ENCODE measurements at regions not wholly inside any gene's neighbourhood (a gene's known extent, or its start where the extent isn't known, plus 50 kb on each side); places are given as distances from the start of the nearest gene placed in this dataset.

- WGBS: 89% methylated on average over 2 of the region's 2 CpGs
- Histone ChIP-seq H3K9me3 (ENCODE audit: control insufficient read depth in 2 of 2, insufficient read depth in 1 of 2, low read length in 1 of 2) (no peaks in the 10 kb centered on the region), H3K27ac (ENCODE audit: low read depth in 1 of 2, low read length in 1 of 2) (no peak overlapping the region), H3K4me1 (ENCODE audit: control insufficient read depth in 2 of 2, insufficient read depth in 2 of 2, low read length in 2 of 2) (no peaks in the 10 kb centered on the region), H3K4me3 (ENCODE audit: low read length in 2 of 2) (no peak overlapping the region), H3K36me3 (ENCODE audit: control insufficient read depth in 2 of 2, insufficient read depth in 2 of 2, low read length in 1 of 2) (no peaks in the 10 kb centered on the region), H3K27me3 (ENCODE audit: control insufficient read depth in 2 of 2, insufficient read depth in 1 of 2, low read length in 1 of 2) (no peaks in the 10 kb centered on the region)
- DNase-seq (ENCODE audit: low read depth in 6 of 9, low spot score in 9 of 9): no peak
These were observed 137.5 kb upstream of the INPP4B start for GRCh38 chr4:142983589-142983988.

- 69% methylated on average over 3 of the region's 3 CpGs for WGBS
- no peaks in the 10 kb centered on the region for H3K27me3 ChIP-seq (ENCODE audit: control insufficient read depth in 2 of 2, insufficient read depth in 1 of 2, low read length in 1 of 2)
- H3K9me3 ChIP-seq (ENCODE audit: control insufficient read depth in 2 of 2, insufficient read depth in 1 of 2, low read length in 1 of 2): no peaks in the 10 kb centered on the region
- no peak overlapping the region for H3K27ac ChIP-seq (ENCODE audit: low read depth in 1 of 2, low read length in 1 of 2)
- H3K4me3 ChIP-seq (ENCODE audit: low read length in 2 of 2): no peak overlapping the region
- H3K36me3 ChIP-seq (ENCODE audit: control insufficient read depth in 2 of 2, insufficient read depth in 2 of 2, low read length in 1 of 2): no peaks in the 10 kb centered on the region
- DNase-seq (ENCODE audit: low read depth in 6 of 9, low spot score in 9 of 9): no peak
- H3K4me1 ChIP-seq (ENCODE audit: control insufficient read depth in 2 of 2, insufficient read depth in 2 of 2, low read length in 2 of 2): no peaks in the 10 kb centered on the region
These were observed 138.9 kb upstream of the INPP4B start for GRCh38 chr4:142984871-142985585.

DNA sequence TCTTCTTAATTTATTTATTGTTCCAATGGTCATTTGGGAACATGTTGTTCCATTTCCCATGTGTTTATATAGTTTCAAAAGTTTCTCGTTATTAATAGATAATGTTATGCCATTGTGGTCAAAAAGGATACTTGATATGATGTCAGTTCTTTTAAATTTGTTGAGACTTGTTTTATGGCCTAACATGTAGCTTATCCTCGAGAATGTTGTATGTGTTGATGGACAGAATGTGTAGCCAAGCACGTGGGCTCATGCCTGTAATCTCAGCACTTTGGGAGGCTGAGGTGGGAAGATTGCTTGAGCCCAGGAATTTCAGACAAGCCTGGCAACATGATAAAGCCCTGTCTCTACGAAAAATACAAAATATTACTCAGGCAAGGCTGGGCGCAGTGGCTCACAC lies 168.5 kb upstream of the USP38 start:
- no peaks in the 10 kb centered on the region for H3K36me3 ChIP-seq (ENCODE audit: control insufficient read depth in 2 of 2, insufficient read depth in 2 of 2, low read length in 1 of 2)
- WGBS: 69% methylated on average over 5 of the region's 5 CpGs
- no peaks in the 10 kb centered on the region for H3K27me3 ChIP-seq (ENCODE audit: control insufficient read depth in 2 of 2, insufficient read depth in 1 of 2, low read length in 1 of 2)
- no peak for DNase-seq (ENCODE audit: low read depth in 6 of 9, low spot score in 9 of 9)
- H3K27ac ChIP-seq (ENCODE audit: low read depth in 1 of 2, low read length in 1 of 2): no peak overlapping the region
- no peaks in the 10 kb centered on the region for H3K9me3 ChIP-seq (ENCODE audit: control insufficient read depth in 2 of 2, insufficient read depth in 1 of 2, low read length in 1 of 2)
- H3K4me3 ChIP-seq (ENCODE audit: low read length in 2 of 2): no peak overlapping the region
- H3K4me1 ChIP-seq (ENCODE audit: control insufficient read depth in 2 of 2, insufficient read depth in 2 of 2, low read length in 2 of 2): no peaks in the 10 kb centered on the region

- 77% methylated on average over 3 of the region's 3 CpGs for WGBS
- Histone ChIP-seq H3K27ac (ENCODE audit: low read depth in 1 of 2, low read length in 1 of 2) (no peak overlapping the region), H3K9me3 (ENCODE audit: control insufficient read depth in 2 of 2, insufficient read depth in 1 of 2, low read length in 1 of 2) (no peaks in the 10 kb centered on the region), H3K36me3 (ENCODE audit: control insufficient read depth in 2 of 2, insufficient read depth in 2 of 2, low read length in 1 of 2) (no peaks in the 10 kb centered on the region), H3K4me3 (ENCODE audit: low read length in 2 of 2) (no peak overlapping the region), H3K4me1 (ENCODE audit: control insufficient read depth in 2 of 2, insufficient read depth in 2 of 2, low read length in 2 of 2) (no peaks in the 10 kb centered on the region), H3K27me3 (ENCODE audit: control insufficient read depth in 2 of 2, insufficient read depth in 1 of 2, low read length in 1 of 2) (no peaks in the 10 kb centered on the region)
- DNase-seq (ENCODE audit: low read depth in 6 of 9, low spot score in 9 of 9): no peak
These were observed 167.5 kb upstream of the USP38 start for GRCh38 chr4:143017210-143017609.

GRCh38 chr4:143019351-143019750 lies 165.4 kb upstream of the USP38 start:
- Histone ChIP-seq H3K4me3 (ENCODE audit: low read length in 2 of 2) (no peak overlapping the region), H3K27ac (ENCODE audit: low read depth in 1 of 2, low read length in 1 of 2) (no peak overlapping the region), H3K27me3 (ENCODE audit: control insufficient read depth in 2 of 2, insufficient read depth in 1 of 2, low read length in 1 of 2) (no peaks in the 10 kb centered on the region), H3K9me3 (ENCODE audit: control insufficient read depth in 2 of 2, insufficient read depth in 1 of 2, low read length in 1 of 2) (no peaks in the 10 kb centered on the region), H3K36me3 (ENCODE audit: control insufficient read depth in 2 of 2, insufficient read depth in 2 of 2, low read length in 1 of 2) (no peaks in the 10 kb centered on the region), H3K4me1 (ENCODE audit: control insufficient read depth in 2 of 2, insufficient read depth in 2 of 2, low read length in 2 of 2) (no peaks in the 10 kb centered on the region)
- 98% methylated on average over 4 of the region's 4 CpGs for WGBS
- no peak for DNase-seq (ENCODE audit: low read depth in 6 of 9, low spot score in 9 of 9)

DNA sequence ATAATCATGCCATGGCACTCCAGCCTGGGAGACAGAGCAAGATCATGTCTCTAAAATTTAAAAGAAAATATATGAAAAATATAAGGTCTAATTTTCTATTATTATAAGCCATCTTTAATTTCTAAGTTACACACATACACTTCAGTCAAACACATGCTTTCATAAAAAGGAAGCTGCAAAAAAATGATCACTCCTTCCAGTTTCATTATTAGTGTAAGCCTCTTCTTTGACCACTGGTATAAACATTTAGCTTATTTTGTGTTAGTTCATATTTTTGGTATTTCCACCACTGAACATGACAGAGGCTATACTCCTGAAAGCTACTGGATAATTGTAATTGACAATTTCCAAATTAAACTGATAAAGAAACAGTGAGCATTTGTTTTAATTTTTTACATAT lies 163.3 kb upstream of the USP38 start:
- Histone ChIP-seq H3K4me3 (ENCODE audit: low read length in 2 of 2) (no peak overlapping the region), H3K27ac (ENCODE audit: low read depth in 1 of 2, low read length in 1 of 2) (no peak overlapping the region), H3K4me1 (ENCODE audit: control insufficient read depth in 2 of 2, insufficient read depth in 2 of 2, low read length in 2 of 2) (no peaks in the 10 kb centered on the region), H3K27me3 (ENCODE audit: control insufficient read depth in 2 of 2, insufficient read depth in 1 of 2, low read length in 1 of 2) (no peaks in the 10 kb centered on the region), H3K9me3 (ENCODE audit: control insufficient read depth in 2 of 2, insufficient read depth in 1 of 2, low read length in 1 of 2) (no peaks in the 10 kb centered on the region), H3K36me3 (ENCODE audit: control insufficient read depth in 2 of 2, insufficient read depth in 2 of 2, low read length in 1 of 2) (no peaks in the 10 kb centered on the region)
- no peak for DNase-seq (ENCODE audit: low read depth in 6 of 9, low spot score in 9 of 9)

- H3K4me1 ChIP-seq (ENCODE audit: control insufficient read depth in 2 of 2, insufficient read depth in 2 of 2, low read length in 2 of 2): no peaks in the 10 kb centered on the region
- no peaks in the 10 kb centered on the region for H3K9me3 ChIP-seq (ENCODE audit: control insufficient read depth in 2 of 2, insufficient read depth in 1 of 2, low read length in 1 of 2)
- no peak for DNase-seq (ENCODE audit: low read depth in 6 of 9, low spot score in 9 of 9)
These were observed 161.3 kb upstream of the USP38 start for GRCh38 chr4:143023239-143023918.

DNA sequence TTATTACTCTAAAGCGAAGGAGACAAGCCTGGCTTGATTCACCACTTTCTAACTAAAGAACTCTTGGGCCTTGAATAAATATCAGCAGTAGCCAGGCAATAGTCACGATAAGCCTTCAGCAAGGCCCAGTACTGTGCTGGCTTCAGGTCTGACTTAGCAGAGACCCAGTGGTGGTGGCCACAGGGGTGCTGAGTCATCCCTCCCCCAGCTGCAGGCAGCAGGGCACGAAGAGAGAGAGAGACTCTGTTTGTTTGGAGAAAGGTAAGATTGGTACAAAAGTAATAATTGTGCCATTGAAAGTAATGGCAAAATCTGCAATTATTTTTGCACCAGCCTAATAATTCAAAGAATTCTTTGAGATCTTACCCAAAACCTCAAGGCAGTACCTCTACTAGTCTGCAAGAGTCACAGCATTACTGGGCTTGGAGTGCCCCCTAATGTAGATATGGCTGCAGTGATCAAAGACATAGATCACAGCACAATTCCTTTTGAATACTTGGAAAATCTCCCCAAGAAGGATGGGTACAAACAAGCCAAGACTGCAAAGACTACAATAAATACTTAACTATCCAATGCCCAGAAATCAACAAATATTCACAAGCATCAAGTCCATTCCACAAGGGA lies 159.5 kb upstream of the USP38 start:
- Histone ChIP-seq H3K27me3 (ENCODE audit: control insufficient read depth in 2 of 2, insufficient read depth in 1 of 2, low read length in 1 of 2) (no peaks in the 10 kb centered on the region), H3K36me3 (ENCODE audit: control insufficient read depth in 2 of 2, insufficient read depth in 2 of 2, low read length in 1 of 2) (no peaks in the 10 kb centered on the region), H3K4me1 (ENCODE audit: control insufficient read depth in 2 of 2, insufficient read depth in 2 of 2, low read length in 2 of 2) (no peaks in the 10 kb centered on the region), H3K9me3 (ENCODE audit: control insufficient read depth in 2 of 2, insufficient read depth in 1 of 2, low read length in 1 of 2) (no peaks in the 10 kb centered on the region), H3K4me3 (ENCODE audit: low read length in 2 of 2) (no peak overlapping the region), H3K27ac (ENCODE audit: low read depth in 1 of 2, low read length in 1 of 2) (no peak overlapping the region)
- 71% methylated on average over 3 of the region's 3 CpGs for WGBS
- DNase-seq (ENCODE audit: low read depth in 6 of 9, low spot score in 9 of 9): peak in 1 of 9 donors; percentile 20

More at GRCh38 chr4:143023239-143023918, 161.3 kb upstream of the USP38 start:
- no peaks in the 10 kb centered on the region for H3K36me3 ChIP-seq (ENCODE audit: control insufficient read depth in 2 of 2, insufficient read depth in 2 of 2, low read length in 1 of 2)
- no peaks in the 10 kb centered on the region for H3K27me3 ChIP-seq (ENCODE audit: control insufficient read depth in 2 of 2, insufficient read depth in 1 of 2, low read length in 1 of 2)
- no peak overlapping the region for H3K4me3 ChIP-seq (ENCODE audit: low read length in 2 of 2)
- no peak overlapping the region for H3K27ac ChIP-seq (ENCODE audit: low read depth in 1 of 2, low read length in 1 of 2)

GRCh38 chr4:143026459-143027170 lies 158.1 kb upstream of the USP38 start:
- no peak overlapping the region for H3K4me3 ChIP-seq (ENCODE audit: low read length in 2 of 2)
- no peaks in the 10 kb centered on the region for H3K36me3 ChIP-seq (ENCODE audit: control insufficient read depth in 2 of 2, insufficient read depth in 2 of 2, low read length in 1 of 2)
- DNase-seq (ENCODE audit: low read depth in 6 of 9, low spot score in 9 of 9): no peak
- no peaks in the 10 kb centered on the region for H3K9me3 ChIP-seq (ENCODE audit: control insufficient read depth in 2 of 2, insufficient read depth in 1 of 2, low read length in 1 of 2)
- H3K4me1 ChIP-seq (ENCODE audit: control insufficient read depth in 2 of 2, insufficient read depth in 2 of 2, low read length in 2 of 2): no peaks in the 10 kb centered on the region
- H3K27me3 ChIP-seq (ENCODE audit: control insufficient read depth in 2 of 2, insufficient read depth in 1 of 2, low read length in 1 of 2): no peaks in the 10 kb centered on the region
- H3K27ac ChIP-seq (ENCODE audit: low read depth in 1 of 2, low read length in 1 of 2): no peak overlapping the region
- WGBS: 91% methylated on average over 1 of the region's 1 CpG
